ENCODE measurements at regions not wholly inside any gene's neighbourhood (a gene's known extent, or its start where the extent isn't known, plus 50 kb on each side); places are given as distances from the start of the nearest gene placed in this dataset.

GRCh38 chr13:40863723-40864122 lies 74.3 kb downstream of the SLC25A15 start:
- Histone ChIP-seq H3K9me3 (no peaks in the 10 kb centered on the region), H3K36me3 (no peaks in the 10 kb centered on the region), H3K4me3 (no peak overlapping the region), H3K27ac (no peak overlapping the region), H3K4me1 (no peaks in the 10 kb centered on the region), H3K27me3 (no peaks in the 10 kb centered on the region)
- intact Hi-C loops (cut with DNase I): no loop called here
- TF ChIP-seq CTCF (IDR thresholded peaks at IDR 0.05): no peak
- DNase-seq (ENCODE audit: low spot score in 2 of 2): no peak

GRCh38 chr13:40874138-40874779 lies 84.8 kb downstream of the SLC25A15 start:
- H3K36me3 ChIP-seq: peaks cover 33 to 68% of the 10 kb centered on the region in 2 donors
- intact Hi-C loops (cut with DNase I): no loop called here

GRCh38 chr13:40875044-40875443 lies 85.6 kb downstream of the SLC25A15 start:
- no peak for DNase-seq (ENCODE audit: low spot score in 2 of 2)
- no peak overlapping the region for H3K27ac ChIP-seq
- no peak for TF ChIP-seq CTCF (IDR thresholded peaks at IDR 0.05)
- peaks cover 58 to 89% of the 10 kb centered on the region in 2 donors for H3K9me3 ChIP-seq
- no peaks in the 10 kb centered on the region for H3K4me1 ChIP-seq
- no peak overlapping the region for H3K4me3 ChIP-seq
- H3K36me3 ChIP-seq: peaks cover 33 to 74% of the 10 kb centered on the region in 2 donors
- intact Hi-C loops (cut with DNase I): no loop called here
- H3K27me3 ChIP-seq: no peaks in the 10 kb centered on the region

More at GRCh38 chr13:40874138-40874779, 84.8 kb downstream of the SLC25A15 start:
- TF ChIP-seq CTCF (IDR thresholded peaks at IDR 0.05): no peak
- H3K27ac ChIP-seq: no peak overlapping the region
- H3K27me3 ChIP-seq: no peaks in the 10 kb centered on the region
- DNase-seq (ENCODE audit: low spot score in 2 of 2): no peak
- H3K9me3 ChIP-seq: peaks cover 59 to 88% of the 10 kb centered on the region in 2 donors
- H3K4me3 ChIP-seq: no peak overlapping the region
- no peaks in the 10 kb centered on the region for H3K4me1 ChIP-seq

- DNase-seq (ENCODE audit: low spot score in 2 of 2): no peak
- intact Hi-C loops (cut with DNase I): no loop called here
- Histone ChIP-seq H3K27me3 (no peaks in the 10 kb centered on the region), H3K4me1 (no peaks in the 10 kb centered on the region), H3K36me3 (peaks cover 34 to 79% of the 10 kb centered on the region in 2 donors), H3K9me3 (peaks cover 52 to 85% of the 10 kb centered on the region in 2 donors), H3K27ac (no peak overlapping the region), H3K4me3 (no peak overlapping the region)
- TF ChIP-seq CTCF (IDR thresholded peaks at IDR 0.05): no peak
These were observed 86.2 kb downstream of the SLC25A15 start for GRCh38 chr13:40875583-40875982.

- intact Hi-C loops (cut with DNase I): no loop called here
- H3K36me3 ChIP-seq: peaks cover 36 to 84% of the 10 kb centered on the region in 2 donors
- no peak overlapping the region for H3K4me3 ChIP-seq
- DNase-seq (ENCODE audit: low spot score in 2 of 2): no peak
- TF ChIP-seq CTCF (IDR thresholded peaks at IDR 0.05): no peak
- H3K9me3 ChIP-seq: peaks cover 50 to 79% of the 10 kb centered on the region in 2 donors
- H3K27me3 ChIP-seq: no peaks in the 10 kb centered on the region
- H3K27ac ChIP-seq: no peak overlapping the region
- H3K4me1 ChIP-seq: no peaks in the 10 kb centered on the region
These were observed 86.8 kb downstream of the SLC25A15 start for GRCh38 chr13:40876020-40876738.
